PFSK-1 (cell line): ENCODE measurements at regions not wholly inside any gene's neighbourhood (a gene's known extent, or its start where the extent isn't known, plus 50 kb on each side); places are given as distances from the start of the nearest gene placed in this dataset.

Experiments used
- FOXP2 ChIP-seq: optimal IDR thresholded peaks from 2 replicates; pipeline ENCODE3; 2011; ENCODE audit warnings: borderline replicate concordance, control low read depth, inconsistent platforms; ENCODE audit not compliant: insufficient read depth; ENCODE audit errors: extremely low read length, extremely low read depth
- POLR2AphosphoS5 ChIP-seq: IDR thresholded peaks from 2 replicates; pipeline ENCODE4 v1.6.1; 2012; ENCODE audit warnings: low read depth, mild to moderate bottlenecking, control low read depth, low read length, moderate library complexity
- REST ChIP-seq, 2 experiments: IDR thresholded peaks; 2 replicates each; pipeline versions ENCODE4 v1.6.1 to v1.8.0; 2011 to 2012; ENCODE audit warnings: low read depth in 2 of 2, low read length in 2 of 2, control low read depth in 1 of 2, inconsistent platforms in 1 of 2, mild to moderate bottlenecking in 1 of 2, moderate library complexity in 1 of 2; ENCODE audit not compliant: insufficient read depth in 1 of 2
- SIN3A ChIP-seq: IDR thresholded peaks from 2 replicates; pipeline ENCODE4 v1.6.1; 2012; ENCODE audit warnings: mild to moderate bottlenecking, low read length, moderate library complexity, borderline replicate concordance; ENCODE audit not compliant: insufficient read depth
- TAF1 ChIP-seq: IDR thresholded peaks from 2 replicates; pipeline ENCODE4 v1.6.1; 2012; ENCODE audit warnings: low read length, control low read depth, borderline replicate concordance; ENCODE audit not compliant: insufficient read depth

GRCh38 chr2:139281124-139281523, 500.9 kb upstream of the NXPH2 start:
- TF ChIP-seq SIN3A (no peak), FOXP2 (no peak), REST (IDR thresholded peaks at IDR 0.05; ENCODE audit: insufficient read depth in 1 of 2, low read depth in 2 of 2, low read length in 2 of 2) (no peak), POLR2AphosphoS5 (no peak), TAF1 (no peak)

GRCh38 chr2:139271879-139272278, 491.7 kb upstream of the NXPH2 start:
- TF ChIP-seq TAF1, result no peak
- no peak for TF ChIP-seq FOXP2
- TF ChIP-seq REST (IDR thresholded peaks at IDR 0.05; ENCODE audit: insufficient read depth in 1 of 2, low read depth in 2 of 2, low read length in 2 of 2), result no peak
- TF ChIP-seq SIN3A, result no peak
- TF ChIP-seq POLR2AphosphoS5, result no peak

DNA sequence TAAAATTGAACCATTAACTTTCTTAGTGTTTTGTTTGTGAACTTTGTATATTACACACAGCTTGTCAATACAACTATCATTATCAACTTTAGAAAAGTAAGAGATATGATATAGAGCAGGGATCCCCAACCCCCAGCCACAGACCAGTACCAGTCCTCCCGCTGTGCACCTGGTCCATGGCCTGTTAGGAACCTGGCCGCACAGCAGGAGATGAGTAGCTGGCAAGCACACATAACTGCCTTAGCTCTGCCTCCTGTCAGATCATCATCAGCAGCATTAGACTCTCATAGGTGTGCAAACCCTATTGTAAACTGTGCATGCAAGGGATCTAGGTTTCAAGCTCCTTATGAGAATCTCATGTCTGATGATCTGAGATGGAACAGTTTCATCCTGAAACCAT, 491.0 kb upstream of the NXPH2 start:
- TF ChIP-seq FOXP2 (no peak), TAF1 (no peak), POLR2AphosphoS5 (no peak), SIN3A (no peak), REST (IDR thresholded peaks at IDR 0.05; ENCODE audit: insufficient read depth in 1 of 2, low read depth in 2 of 2, low read length in 2 of 2) (no peak)

DNA sequence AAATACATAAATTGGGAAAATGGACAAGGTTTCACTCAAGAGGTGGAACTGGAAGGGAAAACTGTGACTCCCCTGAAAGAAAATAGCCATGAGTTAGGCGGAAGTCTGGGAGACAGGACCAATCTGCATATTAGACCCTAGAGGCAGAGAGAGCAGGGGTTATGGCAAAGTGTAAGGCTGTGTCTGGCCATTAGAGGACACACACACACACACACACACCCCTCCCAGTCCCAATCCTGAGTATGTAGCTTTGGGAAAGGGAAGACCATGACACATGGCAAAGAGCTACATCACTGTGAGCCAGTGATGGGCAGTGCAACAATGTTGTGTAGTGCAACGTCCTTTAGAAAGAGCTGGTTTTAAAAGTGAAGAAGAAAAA, 479.9 kb upstream of the NXPH2 start:
- TF ChIP-seq POLR2AphosphoS5 (no peak), TAF1 (no peak), SIN3A (no peak), REST (IDR thresholded peaks at IDR 0.05; ENCODE audit: insufficient read depth in 1 of 2, low read depth in 2 of 2, low read length in 2 of 2) (no peak), FOXP2 (no peak)
